Parathyroid adenoma (tissue), 2 donors: ENCODE measurements at regions not wholly inside any gene's neighbourhood (a gene's known extent, or its start where the extent isn't known, plus 50 kb on each side); places are given as distances from the start of the nearest gene placed in this dataset.

Experiments used
- H2AFZ ChIP-seq: fragments of 300-600 bp; sonication (generic); one replicate; pipeline ENCODE4 v1.7.0; 2017; ENCODE audit warnings: antibody characterized with exemption, mild to moderate bottlenecking
- H3K27ac ChIP-seq: fragments of 300-600 bp; sonication (generic); one replicate; pipeline ENCODE4 v1.7.0; 2017
- H3K27me3 ChIP-seq: fragments of 300-600 bp; sonication (generic); one replicate; pipeline ENCODE4 v1.7.0; 2017; ENCODE audit warnings: low read length; ENCODE audit not compliant: control insufficient read depth, insufficient read depth
- H3K36me3 ChIP-seq: fragments of 300-600 bp; sonication (generic); one replicate; pipeline ENCODE4 v1.7.0; 2017; ENCODE audit warnings: low read length; ENCODE audit not compliant: control insufficient read depth, insufficient read depth
- H3K4me1 ChIP-seq: fragments of 300-600 bp; sonication (generic); one replicate; pipeline ENCODE4 v1.7.0; 2017; ENCODE audit warnings: control low read depth
- H3K4me2 ChIP-seq: fragments of 300-600 bp; sonication (generic); one replicate; pipeline ENCODE4 v1.7.0; 2017; ENCODE audit warnings: low read length
- H3K4me3 ChIP-seq: fragments of 300-600 bp; sonication (generic); one replicate; pipeline ENCODE4 v1.7.0; 2017; ENCODE audit warnings: low read depth, low read length
- H3K79me2 ChIP-seq: fragments of 300-600 bp; sonication (generic); one replicate; pipeline ENCODE4 v1.7.0; 2017; ENCODE audit warnings: control low read depth
- H3K9ac ChIP-seq: fragments of 300-600 bp; sonication (generic); one replicate; pipeline ENCODE4 v1.7.0; 2017; ENCODE audit warnings: mild to moderate bottlenecking
- H3K9me3 ChIP-seq: fragments of 300-600 bp; sonication (generic); one replicate; pipeline ENCODE4 v1.7.0; 2017; ENCODE audit warnings: low read length; ENCODE audit not compliant: control insufficient read depth
- CTCF ChIP-seq: fragments of 300-600 bp; sonication (generic); IDR thresholded peaks from one replicate; pipeline ENCODE4 v1.7.0; 2017; ENCODE audit warnings: antibody characterized with exemption, mild to moderate bottlenecking
- donor health status: primary hyperparathyroidism.

GRCh38 chr4:19888587-19888986, 363.1 kb upstream of the SLIT2 start:
- no peaks in the 10 kb centered on the region for H3K4me1 ChIP-seq
- H3K4me2 ChIP-seq = no peak overlapping the region
- no peak overlapping the region for H3K27ac ChIP-seq
- no peak for TF ChIP-seq CTCF
- H3K27me3 ChIP-seq = no peaks in the 10 kb centered on the region
- H2AFZ ChIP-seq = no peak overlapping the region
- H3K79me2 ChIP-seq = no peaks in the 10 kb centered on the region
- no peak overlapping the region for H3K4me3 ChIP-seq
- no peak overlapping the region for H3K9ac ChIP-seq
- no peaks in the 10 kb centered on the region for H3K36me3 ChIP-seq
- H3K9me3 ChIP-seq = no peaks in the 10 kb centered on the region

GRCh38 chr4:19883841-19884240, 367.9 kb upstream of the SLIT2 start:
- no peak overlapping the region for H3K4me3 ChIP-seq
- no peaks in the 10 kb centered on the region for H3K4me1 ChIP-seq
- H3K4me2 ChIP-seq = no peak overlapping the region

GRCh38 chr4:19880206-19880605, 371.5 kb upstream of the SLIT2 start:
- Histone ChIP-seq H3K27me3 (no peaks in the 10 kb centered on the region), H2AFZ (no peak overlapping the region), H3K79me2 (no peaks in the 10 kb centered on the region), H3K9me3 (no peaks in the 10 kb centered on the region), H3K27ac (no peak overlapping the region), H3K4me3 (no peak overlapping the region), H3K4me2 (no peak overlapping the region), H3K36me3 (no peaks in the 10 kb centered on the region), H3K4me1 (no peaks in the 10 kb centered on the region), H3K9ac (no peak overlapping the region)
- TF ChIP-seq CTCF = no peak

More at GRCh38 chr4:19883841-19884240, 367.9 kb upstream of the SLIT2 start:
- Histone ChIP-seq H3K9me3 (no peaks in the 10 kb centered on the region), H3K9ac (no peak overlapping the region), H3K36me3 (no peaks in the 10 kb centered on the region), H3K27me3 (no peaks in the 10 kb centered on the region), H3K27ac (no peak overlapping the region), H2AFZ (no peak overlapping the region), H3K79me2 (no peaks in the 10 kb centered on the region)
- TF ChIP-seq CTCF = no peak

- Histone ChIP-seq H3K9ac (no peak overlapping the region), H3K4me2 (no peak overlapping the region), H3K36me3 (no peaks in the 10 kb centered on the region), H3K9me3 (no peaks in the 10 kb centered on the region), H3K27me3 (no peaks in the 10 kb centered on the region), H3K4me3 (no peak overlapping the region), H2AFZ (no peak overlapping the region), H3K4me1 (no peaks in the 10 kb centered on the region), H3K27ac (no peak overlapping the region), H3K79me2 (no peaks in the 10 kb centered on the region)
- no peak for TF ChIP-seq CTCF
Measured at GRCh38 chr4:19879330-19879729, 372.4 kb upstream of the SLIT2 start.

- Histone ChIP-seq H3K36me3 (no peaks in the 10 kb centered on the region), H3K9me3 (no peaks in the 10 kb centered on the region), H3K4me3 (no peak overlapping the region), H3K27me3 (no peaks in the 10 kb centered on the region), H3K79me2 (no peaks in the 10 kb centered on the region), H2AFZ (no peak overlapping the region), H3K4me1 (no peaks in the 10 kb centered on the region), H3K9ac (no peak overlapping the region), H3K27ac (no peak overlapping the region), H3K4me2 (no peak overlapping the region)
- TF ChIP-seq CTCF = no peak
Measured at GRCh38 chr4:19857991-19858390, 393.7 kb upstream of the SLIT2 start.
